ENCODE measurements at regions not wholly inside any gene's neighbourhood (a gene's known extent, or its start where the extent isn't known, plus 50 kb on each side); places are given as distances from the start of the nearest gene placed in this dataset.
"Not testable (repeated sequence)": the region's sequence is repeated elsewhere in the genome, so short reads cannot be mapped to it uniquely, and the experiment has no call there.

DNA sequence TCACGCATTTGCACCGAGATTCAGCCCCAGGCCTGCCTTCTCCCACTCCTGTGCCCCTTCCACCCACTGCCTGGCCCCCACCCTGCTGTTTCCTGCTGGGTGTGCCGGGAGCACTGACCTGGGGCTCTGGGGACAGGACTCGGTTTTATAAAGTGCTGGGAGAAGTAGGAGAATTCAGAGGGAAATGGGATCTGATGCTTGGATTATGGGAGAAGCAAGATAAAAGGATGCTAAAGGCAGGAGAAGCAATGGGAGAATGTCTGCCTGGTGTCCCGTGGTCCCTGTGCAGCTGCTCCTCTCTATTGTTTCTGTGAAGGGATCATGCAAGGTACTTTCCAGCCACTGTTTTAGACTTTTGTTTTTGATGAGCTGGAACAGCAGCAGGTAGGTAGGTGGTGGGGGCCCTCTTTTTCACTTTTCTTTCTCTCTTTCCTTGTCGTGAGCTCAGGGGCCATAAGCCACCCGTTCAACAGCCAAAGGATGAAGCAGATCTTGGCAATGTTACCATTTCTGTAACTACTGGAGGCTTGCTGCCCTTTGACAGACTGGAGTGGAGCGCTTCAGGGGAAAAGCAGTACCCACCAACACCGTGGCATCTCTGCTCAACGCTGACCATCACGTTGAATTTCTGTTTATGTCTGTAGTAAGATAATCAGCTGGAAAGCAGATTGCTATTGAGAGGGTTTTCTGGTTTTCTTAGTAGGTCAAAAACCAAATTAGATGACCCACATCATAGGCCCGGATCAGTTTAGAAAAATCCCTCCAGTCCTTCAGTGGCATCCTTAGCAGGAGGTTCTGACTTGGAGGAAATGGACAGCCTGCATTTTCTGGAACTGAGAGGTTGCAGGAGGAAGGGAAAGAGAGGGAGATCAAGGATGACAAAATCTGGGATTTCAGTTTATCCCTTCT, 63.8 kb upstream of the ENPP6 start:
- Mint-ChIP-seq H3K4me1 (no peaks in the 10 kb centered on the region), H3K4me3 (no peak overlapping the region)
- no peak for DNase-seq

DNA sequence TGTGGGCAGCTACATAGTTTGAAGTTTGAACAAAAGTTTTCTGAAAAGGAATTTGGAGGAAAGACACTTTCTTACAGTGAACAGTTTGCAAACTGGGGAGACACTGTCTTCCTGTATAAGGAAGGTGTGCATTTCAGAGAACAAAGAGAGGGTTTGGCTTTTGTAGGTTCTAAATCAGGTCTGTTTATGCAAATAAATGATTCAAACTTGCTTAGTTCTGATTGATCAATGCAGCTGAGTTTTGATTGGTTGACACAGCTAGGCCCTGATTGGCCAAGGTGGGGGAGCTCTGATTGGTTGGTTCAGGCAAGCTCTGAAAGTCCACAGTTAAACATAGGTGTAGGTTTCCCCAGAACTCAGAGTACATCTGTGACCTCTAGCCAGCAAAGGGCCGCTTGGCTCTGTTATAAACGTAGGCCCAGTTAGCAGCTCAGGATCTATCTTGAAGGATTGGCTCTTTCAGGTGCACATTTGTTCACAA, 63.0 kb upstream of the ENPP6 start:
- Mint-ChIP-seq H3K4me1 (no peaks in the 10 kb centered on the region), H3K27me3 (ENCODE audit: low read depth, poor library complexity) (peaks cover 7% of the 10 kb centered on the region)

More for the DNA sequence above, 63.8 kb upstream of the ENPP6 start:
- Mint-ChIP-seq H3K27me3 (ENCODE audit: low read depth, poor library complexity) (peaks cover 7% of the 10 kb centered on the region), H3K27ac (no peak overlapping the region), H3K9me3 (peaks cover 20% of the 10 kb centered on the region), H3K36me3 (ENCODE audit: low read depth) (peaks cover 4% of the 10 kb centered on the region)
- TF ChIP-seq CTCF (IDR thresholded peaks at IDR 0.05): no peak

DNA sequence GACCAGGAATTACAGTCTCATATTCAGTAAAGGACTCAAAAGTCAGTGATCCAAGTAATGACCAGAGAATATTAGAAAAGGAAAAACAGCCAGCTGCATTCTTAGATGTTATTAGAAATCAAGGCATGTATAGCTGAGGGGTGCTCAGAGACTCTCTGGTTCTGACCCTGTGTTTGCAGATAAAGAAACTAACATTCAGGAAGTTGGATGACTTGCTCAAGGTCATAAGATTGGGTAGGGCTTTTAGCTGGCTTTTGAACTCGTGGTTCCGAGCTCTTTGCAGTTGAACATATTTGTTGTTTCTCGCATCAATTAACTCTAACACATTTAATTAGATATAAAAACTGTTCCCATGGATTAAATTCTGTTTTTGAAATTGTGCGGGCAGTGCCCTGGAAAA, 62.5 kb upstream of the ENPP6 start:
- H3K4me3 Mint-ChIP-seq: no peak overlapping the region
- H3K4me1 Mint-ChIP-seq: no peaks in the 10 kb centered on the region
- H3K27me3 Mint-ChIP-seq (ENCODE audit: low read depth, poor library complexity): peaks cover 7% of the 10 kb centered on the region
- TF ChIP-seq CTCF (IDR thresholded peaks at IDR 0.05): no peak
- H3K9me3 Mint-ChIP-seq: peaks cover 30% of the 10 kb centered on the region
- DNase-seq: no peak
- no peak overlapping the region for H3K27ac Mint-ChIP-seq
- peaks cover 7% of the 10 kb centered on the region for H3K36me3 Mint-ChIP-seq (ENCODE audit: low read depth)

More for the DNA sequence above, 63.0 kb upstream of the ENPP6 start:
- TF ChIP-seq CTCF (IDR thresholded peaks at IDR 0.05): no peak
- Mint-ChIP-seq H3K9me3 (peaks cover 29% of the 10 kb centered on the region), H3K36me3 (ENCODE audit: low read depth) (peaks cover 7% of the 10 kb centered on the region), H3K27ac (no peak overlapping the region), H3K4me3 (no peak overlapping the region)
- no peak for DNase-seq

DNA sequence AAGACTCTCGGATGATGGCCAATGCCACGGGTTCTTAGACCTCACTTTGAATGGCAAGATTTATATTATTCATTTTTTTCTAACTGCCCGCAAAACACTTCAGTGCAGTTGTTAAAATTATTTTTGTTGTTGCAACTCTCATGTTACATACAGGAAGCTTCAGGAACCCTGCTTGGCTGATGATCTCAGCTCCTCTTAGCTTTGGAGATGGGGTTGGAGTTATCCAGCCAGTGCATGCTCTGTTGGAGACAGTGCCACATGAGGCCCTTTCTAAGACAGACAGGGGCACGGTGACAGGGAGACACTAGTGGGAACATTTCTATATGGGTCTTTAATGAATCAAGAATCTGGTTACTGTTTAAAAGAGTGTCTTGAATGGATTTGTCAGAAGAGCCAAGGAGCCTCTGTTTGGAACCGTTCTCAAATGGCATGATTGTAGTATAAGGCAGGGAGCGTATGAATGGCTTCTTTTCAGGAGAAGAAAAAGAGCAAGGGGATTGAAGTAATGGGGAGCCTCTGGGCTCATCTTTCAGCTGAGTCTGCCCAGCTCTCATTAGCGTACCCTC, 61.9 kb upstream of the ENPP6 start:
- H3K9me3 Mint-ChIP-seq: peaks cover 30% of the 10 kb centered on the region
- no peak overlapping the region for H3K27ac Mint-ChIP-seq
- H3K36me3 Mint-ChIP-seq (ENCODE audit: low read depth): peaks cover 7% of the 10 kb centered on the region
- DNase-seq: no peak
- no peak overlapping the region for H3K4me3 Mint-ChIP-seq
- TF ChIP-seq CTCF (IDR thresholded peaks at IDR 0.05): no peak
- H3K4me1 Mint-ChIP-seq: no peaks in the 10 kb centered on the region
- peaks cover 7% of the 10 kb centered on the region for H3K27me3 Mint-ChIP-seq (ENCODE audit: low read depth, poor library complexity)

GRCh38 chr4:184277769-184278168, 60.1 kb upstream of the ENPP6 start:
- not testable (repeated sequence) for DNase-seq; H3K36me3 Mint-ChIP-seq (ENCODE audit: low read depth); H3K4me3 Mint-ChIP-seq; H3K27ac Mint-ChIP-seq; H3K4me1 Mint-ChIP-seq; H3K27me3 Mint-ChIP-seq (ENCODE audit: low read depth, poor library complexity)
- peaks cover 30% of the 10 kb centered on the region for H3K9me3 Mint-ChIP-seq

- peaks cover 30% of the 10 kb centered on the region for H3K9me3 Mint-ChIP-seq
- not testable (repeated sequence) for H3K36me3 Mint-ChIP-seq (ENCODE audit: low read depth); H3K27me3 Mint-ChIP-seq (ENCODE audit: low read depth, poor library complexity); H3K4me1 Mint-ChIP-seq; H3K4me3 Mint-ChIP-seq; H3K27ac Mint-ChIP-seq; DNase-seq
These were observed 59.3 kb upstream of the ENPP6 start for GRCh38 chr4:184277010-184277409.

- not testable (repeated sequence) for H3K4me3 Mint-ChIP-seq; H3K27me3 Mint-ChIP-seq (ENCODE audit: low read depth, poor library complexity); H3K4me1 Mint-ChIP-seq; H3K27ac Mint-ChIP-seq; H3K36me3 Mint-ChIP-seq (ENCODE audit: low read depth); DNase-seq
- H3K9me3 Mint-ChIP-seq: peaks cover 30% of the 10 kb centered on the region
These were observed 58.7 kb upstream of the ENPP6 start for GRCh38 chr4:184276346-184276745.
